ENCODE measurements at regions not wholly inside any gene's neighbourhood (a gene's known extent, or its start where the extent isn't known, plus 50 kb on each side); places are given as distances from the start of the nearest gene placed in this dataset.

- TF ChIP-seq POLR2A (IDR thresholded peaks at IDR 0.05; ENCODE audit: low read length) (no peak), GATA1 (IDR thresholded peaks at IDR 0.05; ENCODE audit: low read depth, low read length) (no peak)
Observed at GRCh38 chr11:32198053-32198452, 107.2 kb downstream of the RCN1 start.

All from erythroblast (primary cell).